8988T (cell line): ENCODE measurements at regions not wholly inside any gene's neighbourhood (a gene's known extent, or its start where the extent isn't known, plus 50 kb on each side); places are given as distances from the start of the nearest gene placed in this dataset.
"Not testable (repeated sequence)": the region's sequence is repeated elsewhere in the genome, so short reads cannot be mapped to it uniquely, and the experiment has no call there.

Source experiments
- DNase-seq: peaks from one replicate; pipeline ENCODE4 v3.0.0; 2011

- no peak for DNase-seq
Observed at GRCh38 chr18:51248685-51249084, 51.2 kb upstream of the MEX3C start.

GRCh38 chr18:51250006-51250405 lies 52.5 kb upstream of the MEX3C start:
- DNase-seq, result no peak

GRCh38 chr18:51250458-51251024 lies 53.1 kb upstream of the MEX3C start:
- DNase-seq, result no peak

GRCh38 chr18:51251625-51252024 lies 54.1 kb upstream of the MEX3C start:
- DNase-seq, result no peak

- DNase-seq, result no peak
Observed at GRCh38 chr18:51253476-51253875, 56.0 kb upstream of the MEX3C start.

GRCh38 chr18:51255693-51256092 lies 58.2 kb upstream of the MEX3C start:
- DNase-seq, result no peak

- DNase-seq, result no peak
Observed at GRCh38 chr18:51257150-51257549, 59.7 kb upstream of the MEX3C start.

- DNase-seq, result no peak
Observed at GRCh38 chr18:51260118-51260517, 62.6 kb upstream of the MEX3C start.

GRCh38 chr18:51266077-51266476 lies 68.6 kb upstream of the MEX3C start:
- not testable (repeated sequence) for DNase-seq

- DNase-seq, result no peak
Observed at GRCh38 chr18:51266773-51267172, 69.3 kb upstream of the MEX3C start.

- no peak for DNase-seq
Observed at GRCh38 chr18:51273437-51273836, 76.0 kb upstream of the MEX3C start.

GRCh38 chr18:51275712-51276476 lies 78.4 kb upstream of the MEX3C start:
- DNase-seq, result no peak

- no peak for DNase-seq
Observed at GRCh38 chr18:51278045-51278649, 80.7 kb upstream of the MEX3C start.

GRCh38 chr18:51279367-51279984 lies 82.0 kb upstream of the MEX3C start:
- DNase-seq, result no peak

GRCh38 chr18:51287818-51288508 lies 90.5 kb upstream of the MEX3C start:
- DNase-seq, result no peak

GRCh38 chr18:51288582-51288981 lies 91.1 kb upstream of the MEX3C start:
- no peak for DNase-seq

- DNase-seq, result no peak
Observed at GRCh38 chr18:51290860-51291259, 93.4 kb upstream of the MEX3C start.

GRCh38 chr18:51300912-51301311 lies 103.4 kb upstream of the MEX3C start:
- DNase-seq, result no peak

- no peak for DNase-seq
Observed at GRCh38 chr18:51301376-51301775, 103.9 kb upstream of the MEX3C start.

GRCh38 chr18:51316677-51317076 lies 119.2 kb upstream of the MEX3C start:
- no peak for DNase-seq

- no peak for DNase-seq
Observed at GRCh38 chr18:51321696-51322095, 124.2 kb upstream of the MEX3C start.

- DNase-seq, result no peak
Observed at GRCh38 chr18:51323961-51324360, 126.5 kb upstream of the MEX3C start.

GRCh38 chr18:51330148-51330547 lies 132.7 kb upstream of the MEX3C start:
- DNase-seq, result no peak
